ENCODE measurements at regions not wholly inside any gene's neighbourhood (a gene's known extent, or its start where the extent isn't known, plus 50 kb on each side); places are given as distances from the start of the nearest gene placed in this dataset.
"Not testable (repeated sequence)": the region's sequence is repeated elsewhere in the genome, so short reads cannot be mapped to it uniquely, and the experiment has no call there.

DNA sequence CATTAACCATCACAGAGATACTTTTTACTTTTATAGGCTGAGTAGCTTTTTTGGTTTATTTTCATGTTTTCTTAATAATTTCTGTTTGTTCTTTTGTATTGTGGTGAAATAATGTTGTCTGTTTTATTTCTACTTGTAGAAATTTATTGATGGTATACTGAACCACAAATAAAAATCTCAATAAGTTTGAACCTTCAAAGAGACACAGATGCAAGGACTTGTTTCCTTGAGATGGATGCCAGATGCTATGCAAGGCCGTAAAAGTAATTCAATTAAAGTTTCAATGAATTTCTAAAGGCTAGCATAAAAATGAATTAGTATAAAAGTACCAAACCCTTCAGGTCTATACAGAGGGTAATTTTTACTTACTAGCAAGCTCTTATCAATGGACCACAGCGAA is 873.5 kb downstream of the TTLL7 start:
- no peaks in the 10 kb centered on the region for H3K27me3 Mint-ChIP-seq (ENCODE audit: unreplicated experiment)
- no peak overlapping the region for H3K4me3 Mint-ChIP-seq (ENCODE audit: unreplicated experiment)
- H3K9me3 Mint-ChIP-seq (ENCODE audit: unreplicated experiment) = no peaks in the 10 kb centered on the region

DNA sequence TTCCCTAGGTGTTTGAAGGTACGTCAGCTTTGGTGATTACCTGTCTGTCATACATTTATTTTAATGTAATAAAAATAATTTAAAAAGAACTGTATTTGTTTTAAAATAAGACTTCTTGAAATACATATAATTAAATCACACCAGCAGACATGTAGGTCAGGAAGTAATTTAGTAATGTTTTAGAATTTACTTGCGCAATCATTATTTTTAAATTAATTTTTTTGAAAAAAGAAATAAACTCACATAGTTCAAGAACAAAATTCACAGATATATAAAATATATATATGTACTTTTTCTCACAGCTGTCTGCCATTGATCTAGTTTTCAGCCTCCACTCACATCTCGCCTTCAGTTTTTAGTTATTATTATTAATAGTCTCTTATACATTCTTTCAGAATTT is 875.9 kb downstream of the TTLL7 start:
- Mint-ChIP-seq H3K36me3 (ENCODE audit: unreplicated experiment) (no peaks in the 10 kb centered on the region), H3K4me3 (ENCODE audit: unreplicated experiment) (no peak overlapping the region), H3K9me3 (ENCODE audit: unreplicated experiment) (no peaks in the 10 kb centered on the region), H3K27ac (ENCODE audit: unreplicated experiment) (no peak overlapping the region), H3K4me1 (ENCODE audit: unreplicated experiment) (peaks cover 8% of the 10 kb centered on the region), H3K27me3 (ENCODE audit: unreplicated experiment) (no peaks in the 10 kb centered on the region)
- no peak for DNase-seq (ENCODE audit: extremely low spot score, unreplicated experiment)
- TF ChIP-seq, protein P1, sequence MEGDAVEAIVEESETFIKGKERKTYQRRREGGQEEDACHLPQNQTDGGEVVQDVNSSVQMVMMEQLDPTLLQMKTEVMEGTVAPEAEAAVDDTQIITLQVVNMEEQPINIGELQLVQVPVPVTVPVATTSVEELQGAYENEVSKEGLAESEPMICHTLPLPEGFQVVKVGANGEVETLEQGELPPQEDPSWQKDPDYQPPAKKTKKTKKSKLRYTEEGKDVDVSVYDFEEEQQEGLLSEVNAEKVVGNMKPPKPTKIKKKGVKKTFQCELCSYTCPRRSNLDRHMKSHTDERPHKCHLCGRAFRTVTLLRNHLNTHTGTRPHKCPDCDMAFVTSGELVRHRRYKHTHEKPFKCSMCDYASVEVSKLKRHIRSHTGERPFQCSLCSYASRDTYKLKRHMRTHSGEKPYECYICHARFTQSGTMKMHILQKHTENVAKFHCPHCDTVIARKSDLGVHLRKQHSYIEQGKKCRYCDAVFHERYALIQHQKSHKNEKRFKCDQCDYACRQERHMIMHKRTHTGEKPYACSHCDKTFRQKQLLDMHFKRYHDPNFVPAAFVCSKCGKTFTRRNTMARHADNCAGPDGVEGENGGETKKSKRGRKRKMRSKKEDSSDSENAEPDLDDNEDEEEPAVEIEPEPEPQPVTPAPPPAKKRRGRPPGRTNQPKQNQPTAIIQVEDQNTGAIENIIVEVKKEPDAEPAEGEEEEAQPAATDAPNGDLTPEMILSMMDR (IDR thresholded peaks at IDR 0.05) = no peak

More for the DNA sequence above, 873.5 kb downstream of the TTLL7 start:
- Mint-ChIP-seq H3K36me3 (ENCODE audit: unreplicated experiment) (no peaks in the 10 kb centered on the region), H3K27ac (ENCODE audit: unreplicated experiment) (no peak overlapping the region), H3K4me1 (ENCODE audit: unreplicated experiment) (peaks cover 8% of the 10 kb centered on the region)
- DNase-seq (ENCODE audit: extremely low spot score, unreplicated experiment) = no peak
- TF ChIP-seq, protein P1 (IDR thresholded peaks at IDR 0.05) = no peak

DNA sequence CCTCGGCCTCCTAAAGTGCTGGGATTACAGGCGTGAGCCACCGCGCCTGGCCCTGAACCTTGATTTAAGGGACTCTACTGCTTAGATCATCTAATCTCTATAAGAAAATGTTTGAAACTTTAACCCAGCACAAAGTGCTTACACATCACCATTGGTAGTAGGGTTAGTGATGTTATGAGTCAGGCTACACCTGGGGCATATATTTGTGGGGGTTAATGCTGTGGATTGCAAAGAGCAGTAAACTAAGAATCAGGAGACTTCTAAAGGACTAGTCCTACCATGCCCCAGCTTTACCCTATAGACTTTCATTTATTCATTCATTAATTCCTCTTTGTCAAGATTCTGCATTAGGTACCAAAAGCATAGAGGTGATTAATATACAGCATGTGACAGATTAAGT is 880.5 kb downstream of the TTLL7 start:
- Mint-ChIP-seq H3K27ac (ENCODE audit: unreplicated experiment) (no peak overlapping the region), H3K36me3 (ENCODE audit: unreplicated experiment) (no peaks in the 10 kb centered on the region), H3K9me3 (ENCODE audit: unreplicated experiment) (peaks cover 4% of the 10 kb centered on the region), H3K4me1 (ENCODE audit: unreplicated experiment) (peaks cover 8% of the 10 kb centered on the region), H3K27me3 (ENCODE audit: unreplicated experiment) (no peaks in the 10 kb centered on the region), H3K4me3 (ENCODE audit: unreplicated experiment) (no peak overlapping the region)
- DNase-seq (ENCODE audit: extremely low spot score, unreplicated experiment) = no peak
- TF ChIP-seq, protein P1 (IDR thresholded peaks at IDR 0.05) = no peak

DNA sequence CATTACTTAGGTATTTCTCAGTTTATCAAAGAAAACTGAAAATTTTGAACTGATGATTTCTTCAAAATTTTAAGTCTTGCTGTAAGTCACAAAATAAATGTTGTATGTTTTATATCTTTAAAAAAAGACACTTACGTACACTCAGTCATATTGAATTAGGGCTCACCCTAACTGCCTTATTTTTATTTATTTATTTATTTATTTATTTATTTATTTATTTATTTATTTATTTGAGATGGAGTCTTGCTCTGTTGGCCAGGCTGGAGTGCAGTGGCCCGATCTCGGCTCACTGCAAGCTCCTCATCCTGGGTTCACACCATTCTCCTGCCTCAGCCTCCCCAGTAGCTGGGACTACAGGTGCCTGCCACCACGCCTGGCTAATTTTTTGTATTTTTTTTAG is 881.9 kb downstream of the TTLL7 start:
- not testable (repeated sequence) for DNase-seq (ENCODE audit: extremely low spot score, unreplicated experiment); H3K9me3 Mint-ChIP-seq (ENCODE audit: unreplicated experiment); H3K36me3 Mint-ChIP-seq (ENCODE audit: unreplicated experiment); H3K27ac Mint-ChIP-seq (ENCODE audit: unreplicated experiment); H3K4me3 Mint-ChIP-seq (ENCODE audit: unreplicated experiment); H3K27me3 Mint-ChIP-seq (ENCODE audit: unreplicated experiment); H3K4me1 Mint-ChIP-seq (ENCODE audit: unreplicated experiment)

DNA sequence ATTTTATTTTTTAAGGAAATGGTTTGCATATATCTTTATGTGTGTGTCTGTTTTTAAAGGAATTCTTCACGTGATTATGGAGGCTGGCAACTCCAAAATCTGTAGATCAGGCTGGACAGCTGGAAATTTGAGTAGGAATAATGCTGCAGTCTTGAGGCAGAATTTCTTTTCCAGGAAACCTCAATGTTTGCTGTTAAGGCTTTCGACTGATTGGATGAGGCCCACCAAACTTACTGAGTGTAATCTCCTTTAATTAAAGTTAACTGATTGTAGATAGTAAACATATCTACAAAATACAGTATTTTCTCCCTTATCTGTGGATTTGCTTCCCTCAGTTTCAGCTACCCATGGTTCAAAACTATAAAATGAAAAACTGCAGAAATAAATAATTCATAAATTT is 883.1 kb downstream of the TTLL7 start:
- TF ChIP-seq, protein P1 (IDR thresholded peaks at IDR 0.05) = no peak
- H3K4me1 Mint-ChIP-seq (ENCODE audit: unreplicated experiment) = no peaks in the 10 kb centered on the region
- no peak overlapping the region for H3K27ac Mint-ChIP-seq (ENCODE audit: unreplicated experiment)
- DNase-seq (ENCODE audit: extremely low spot score, unreplicated experiment) = no peak
- no peaks in the 10 kb centered on the region for H3K36me3 Mint-ChIP-seq (ENCODE audit: unreplicated experiment)
- no peak overlapping the region for H3K4me3 Mint-ChIP-seq (ENCODE audit: unreplicated experiment)
- H3K9me3 Mint-ChIP-seq (ENCODE audit: unreplicated experiment) = peaks cover 4% of the 10 kb centered on the region
- H3K27me3 Mint-ChIP-seq (ENCODE audit: unreplicated experiment) = no peaks in the 10 kb centered on the region

All from osteocyte (in vitro differentiated cells).